ENCODE measurements at regions not wholly inside any gene's neighbourhood (a gene's known extent, or its start where the extent isn't known, plus 50 kb on each side); places are given as distances from the start of the nearest gene placed in this dataset.
A peak's percentile ranks its signal among the peaks of the same experiment; 100 is the strongest.

GRCh38 chr7:132063800-132064199 lies 507.4 kb upstream of the PODXL start:
- TF ChIP-seq CTCF (IDR thresholded peaks at IDR 0.05; ENCODE audit: low read depth, low read length), result no peak
- no peak for DNase-seq (ENCODE audit: low read depth in 2 of 2)
- H3K4me3 ChIP-seq (replicated peaks in 1 of 2; ENCODE audit: low read depth in 2 of 2, low read length in 2 of 2), result no peak overlapping the region

GRCh38 chr7:132061937-132062336 lies 505.5 kb upstream of the PODXL start:
- no peak for TF ChIP-seq CTCF (IDR thresholded peaks at IDR 0.05; ENCODE audit: low read depth, low read length)
- DNase-seq (ENCODE audit: low read depth in 2 of 2), result peak in 1 of 2 donors; percentile 32
- H3K4me3 ChIP-seq (replicated peaks in 1 of 2; ENCODE audit: low read depth in 2 of 2, low read length in 2 of 2), result no peak overlapping the region

DNA sequence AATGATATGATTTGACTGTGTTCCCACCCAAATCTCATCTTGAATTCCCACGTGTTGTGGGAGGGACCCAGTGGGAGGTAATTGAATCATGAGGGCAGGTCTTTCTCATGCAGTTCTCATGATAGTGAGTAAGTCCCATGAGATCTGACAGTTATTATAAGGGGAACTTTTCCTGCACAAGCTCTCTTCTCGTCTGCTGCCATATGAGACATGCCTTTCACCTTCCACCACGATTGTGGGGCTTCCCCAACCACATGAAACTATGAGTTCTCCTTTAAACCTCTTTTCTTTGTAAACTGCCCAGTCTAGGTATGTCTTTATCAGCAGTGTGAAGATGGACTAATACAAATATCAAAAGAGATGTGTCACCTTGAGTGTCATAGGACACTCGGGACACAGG lies 502.7 kb upstream of the PODXL start:
- TF ChIP-seq CTCF (IDR thresholded peaks at IDR 0.05; ENCODE audit: low read depth, low read length), result no peak
- no peak overlapping the region for H3K4me3 ChIP-seq (replicated peaks in 1 of 2; ENCODE audit: low read depth in 2 of 2, low read length in 2 of 2)
- DNase-seq (ENCODE audit: low read depth in 2 of 2), result peak in 1 of 2 donors; percentile 3

- no peak for TF ChIP-seq CTCF (IDR thresholded peaks at IDR 0.05; ENCODE audit: low read depth, low read length)
- no peak for DNase-seq (ENCODE audit: low read depth in 2 of 2)
- no peak overlapping the region for H3K4me3 ChIP-seq (replicated peaks in 1 of 2; ENCODE audit: low read depth in 2 of 2, low read length in 2 of 2)
These were observed 499.1 kb upstream of the PODXL start for GRCh38 chr7:132055336-132056120.

DNA sequence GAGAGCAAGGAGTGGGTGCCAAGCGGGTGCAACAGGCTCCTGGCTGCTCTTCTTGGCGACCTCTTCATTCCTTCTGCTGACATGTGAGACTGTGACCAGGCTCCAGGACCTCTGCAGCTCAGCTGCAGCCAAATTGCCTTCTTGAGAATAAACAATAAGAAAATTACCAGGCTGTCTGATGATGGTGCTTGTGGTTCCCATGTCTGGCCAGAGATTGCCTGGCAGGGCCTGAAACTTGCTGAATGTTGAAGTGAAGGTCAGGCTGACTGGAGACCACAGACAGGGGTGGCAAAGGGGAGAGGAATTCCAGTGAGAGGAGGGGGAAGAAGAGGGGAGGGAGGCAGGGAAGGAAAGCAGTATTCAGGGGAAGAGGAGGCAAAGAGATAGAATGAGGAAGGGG lies 497.4 kb upstream of the PODXL start:
- TF ChIP-seq CTCF (IDR thresholded peaks at IDR 0.05; ENCODE audit: low read depth, low read length), result no peak
- DNase-seq (ENCODE audit: low read depth in 2 of 2), result no peak

GRCh38 chr7:132051311-132051710 lies 494.9 kb upstream of the PODXL start:
- no peak for DNase-seq (ENCODE audit: low read depth in 2 of 2)
- no peak for TF ChIP-seq CTCF (IDR thresholded peaks at IDR 0.05; ENCODE audit: low read depth, low read length)
- no peak overlapping the region for H3K4me3 ChIP-seq (replicated peaks in 1 of 2; ENCODE audit: low read depth in 2 of 2, low read length in 2 of 2)

More for the DNA sequence above, 497.4 kb upstream of the PODXL start:
- H3K4me3 ChIP-seq (replicated peaks in 1 of 2; ENCODE audit: low read depth in 2 of 2, low read length in 2 of 2), result no peak overlapping the region

Measured in cardiac fibroblast (primary cell).